BE2C (cell line): ENCODE measurements at regions not wholly inside any gene's neighbourhood (a gene's known extent, or its start where the extent isn't known, plus 50 kb on each side); places are given as distances from the start of the nearest gene placed in this dataset.
"Not testable (repeated sequence)": the region's sequence is repeated elsewhere in the genome, so short reads cannot be mapped to it uniquely, and the experiment has no call there.

ENCODE experiments used
- DNase-seq: peaks from one replicate; pipeline ENCODE4 v3.0.0-alpha.2; 2020
- H3K27me3 ChIP-seq: fragments of 250-450 bp; sonication (Bioruptor Pico); 2 replicates; pipeline ENCODE4 v1.5.1; 2020; ENCODE audit warnings: mild to moderate bottlenecking
- H3K36me3 ChIP-seq: fragments of 250-450 bp; sonication (Bioruptor Pico); 2 replicates; pipeline ENCODE4 v1.5.1; 2020; ENCODE audit warnings: mild to moderate bottlenecking
- H3K4me1 ChIP-seq: fragments of 250-450 bp; sonication (Bioruptor Pico); 2 replicates; pipeline ENCODE4 v1.5.1; 2020
- H3K4me3 ChIP-seq: 2 replicates; pipeline ENCODE4 v1.5.1; 2011; ENCODE audit warnings: low read depth, low read length
- H3K9me3 ChIP-seq: fragments of 250-450 bp; sonication (Bioruptor Pico); 2 replicates; pipeline ENCODE4 v1.5.1; 2020
- CTCF ChIP-seq: IDR thresholded peaks from 2 replicates; pipeline ENCODE4 v1.5.1; 2012; ENCODE audit warnings: mild to moderate bottlenecking, low read depth, low read length

- no peaks in the 10 kb centered on the region for H3K36me3 ChIP-seq
- H3K27me3 ChIP-seq = no peaks in the 10 kb centered on the region
- no peak for DNase-seq
- H3K4me1 ChIP-seq = no peaks in the 10 kb centered on the region
- H3K9me3 ChIP-seq = no peaks in the 10 kb centered on the region
- TF ChIP-seq CTCF = no peak
- no peak overlapping the region for H3K4me3 ChIP-seq
Measured at GRCh38 chr5:40235471-40236400, 444.0 kb upstream of the PTGER4 start.

DNA sequence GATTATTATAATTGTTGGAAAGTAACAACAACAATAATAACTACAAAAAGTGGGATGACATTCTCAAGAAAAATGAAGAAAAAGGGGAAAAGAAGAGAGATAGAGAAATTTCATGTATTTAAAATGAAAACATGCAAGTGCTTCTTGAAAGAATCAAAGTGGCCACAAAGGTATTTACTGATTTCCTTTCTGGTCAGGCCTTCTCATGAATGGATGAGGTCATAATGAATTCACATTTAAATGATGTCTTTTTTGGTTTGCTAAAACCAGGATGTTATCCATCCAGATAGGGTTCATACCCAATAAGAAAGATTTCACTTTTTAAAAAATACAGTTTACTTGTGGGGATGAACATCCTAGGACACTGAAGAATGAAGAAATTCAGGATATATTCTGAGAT, 446.4 kb upstream of the PTGER4 start:
- Histone ChIP-seq H3K27me3 (no peaks in the 10 kb centered on the region), H3K36me3 (no peaks in the 10 kb centered on the region), H3K4me3 (no peak overlapping the region), H3K4me1 (no peaks in the 10 kb centered on the region), H3K9me3 (no peaks in the 10 kb centered on the region)
- DNase-seq = no peak
- no peak for TF ChIP-seq CTCF

DNA sequence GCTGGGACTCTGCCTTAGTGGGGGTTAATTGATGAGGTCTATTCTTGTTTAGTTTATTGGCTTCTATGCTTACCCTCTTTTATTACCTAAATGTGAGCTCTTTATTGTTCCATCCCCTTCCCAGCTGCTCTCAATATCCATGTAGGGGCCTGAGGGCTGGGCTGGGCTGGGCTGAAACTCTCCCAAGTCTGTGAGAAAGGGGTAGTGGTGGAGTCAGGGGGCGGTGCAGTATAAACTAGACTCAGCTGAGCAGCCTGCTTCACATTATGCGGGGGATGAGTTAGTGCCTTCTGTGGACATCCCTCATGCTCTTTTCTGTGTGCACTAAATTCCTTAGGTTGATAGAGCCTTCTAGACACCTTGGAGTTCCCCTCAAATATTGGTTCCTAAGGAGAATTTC, 451.8 kb upstream of the PTGER4 start:
- no peaks in the 10 kb centered on the region for H3K36me3 ChIP-seq
- no peaks in the 10 kb centered on the region for H3K9me3 ChIP-seq
- no peaks in the 10 kb centered on the region for H3K4me1 ChIP-seq
- no peak for DNase-seq
- H3K4me3 ChIP-seq = no peak overlapping the region
- no peak for TF ChIP-seq CTCF
- H3K27me3 ChIP-seq = no peaks in the 10 kb centered on the region

DNA sequence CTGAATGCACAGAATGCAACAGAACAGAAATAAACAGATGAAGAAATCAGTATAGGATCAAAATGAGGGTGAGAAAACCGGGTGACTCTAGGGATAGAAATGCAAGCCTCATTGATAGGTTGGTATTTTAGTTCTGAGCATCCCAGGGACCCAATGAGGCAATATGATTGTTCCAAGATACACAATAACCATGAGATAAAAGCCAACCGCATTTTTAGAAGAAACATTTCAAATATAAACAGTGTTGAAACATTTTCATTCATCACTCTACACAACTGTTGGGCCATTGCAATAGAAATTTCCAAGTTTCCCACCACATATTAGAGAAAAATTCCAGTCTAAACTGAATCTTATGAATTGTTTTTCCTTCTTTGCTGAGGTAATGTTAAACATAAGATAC, 452.3 kb upstream of the PTGER4 start:
- no peak for DNase-seq
- Histone ChIP-seq H3K4me3 (no peak overlapping the region), H3K4me1 (no peaks in the 10 kb centered on the region), H3K36me3 (no peaks in the 10 kb centered on the region), H3K27me3 (no peaks in the 10 kb centered on the region), H3K9me3 (no peaks in the 10 kb centered on the region)
- no peak for TF ChIP-seq CTCF

GRCh38 chr5:40226906-40227305, 452.8 kb upstream of the PTGER4 start:
- DNase-seq = no peak
- H3K9me3 ChIP-seq = no peaks in the 10 kb centered on the region
- no peaks in the 10 kb centered on the region for H3K27me3 ChIP-seq
- H3K4me3 ChIP-seq = no peak overlapping the region
- no peaks in the 10 kb centered on the region for H3K4me1 ChIP-seq
- no peaks in the 10 kb centered on the region for H3K36me3 ChIP-seq
- TF ChIP-seq CTCF = no peak

DNA sequence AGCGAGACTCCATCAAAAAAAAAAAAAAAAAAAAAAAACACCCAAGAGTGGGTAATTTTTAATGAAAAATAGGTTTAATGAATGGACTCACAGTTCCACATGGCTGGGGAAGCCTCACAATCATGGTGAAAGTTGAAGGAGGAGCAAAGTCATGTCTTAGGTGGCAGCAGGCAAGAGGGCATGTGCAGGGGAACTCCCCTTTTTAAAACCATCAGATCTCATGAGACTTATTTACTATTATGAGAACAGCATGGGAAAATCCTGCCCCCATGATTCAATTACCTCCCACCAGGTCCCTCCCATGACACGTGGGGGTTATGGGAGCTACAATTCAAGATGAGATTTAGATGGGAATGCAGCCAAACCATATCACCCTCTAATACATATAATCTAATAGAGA, 454.6 kb upstream of the PTGER4 start:
- H3K27me3 ChIP-seq, H3K4me1 ChIP-seq, H3K9me3 ChIP-seq, H3K4me3 ChIP-seq, H3K36me3 ChIP-seq: not testable (repeated sequence)
- peak; percentile 13 for DNase-seq
